H1 (cell line): ENCODE measurements at regions not wholly inside any gene's neighbourhood (a gene's known extent, or its start where the extent isn't known, plus 50 kb on each side); places are given as distances from the start of the nearest gene placed in this dataset.

Source experiments
- CTCF ChIA-PET: fragments of 300-600 bp; sonication (Branson Sonifier 250); formaldehyde crosslinking; loops from one replicate; lab custom pipeline; 2021; ENCODE audit not compliant: partially characterized antibody; lab: Charles Lee
- POLR2A ChIA-PET: fragments of 300-600 bp; sonication (Branson Sonifier 250); formaldehyde crosslinking; loops from one replicate; lab custom pipeline; 2021; ENCODE audit warnings: inconsistent platforms; ENCODE audit not compliant: partially characterized antibody; lab: Charles Lee
- DNase-seq, 2 experiments: peaks; one replicate each; pipeline versions ENCODE4 v3.0.0 to v3.0.0-alpha.2; 2010 to 2022; ENCODE audit warnings: low spot score in 2 of 2, low read depth in 1 of 2, mixed read lengths in 1 of 2
- FAIRE-seq: peaks from 2 replicates; lab custom pipeline; 2011; peaks lifted over from hg19 to GRCh38; lab: Jason Lieb, UNC
- H2AFZ ChIP-seq: 2 replicates; pipeline ENCODE4 v1.8.1; 2012; ENCODE audit warnings: low read length, inconsistent platforms
- H2AK5ac ChIP-seq: 2 replicates; pipeline ENCODE4 v1.6.1; 2013; ENCODE audit warnings: low read depth, low read length
- H2BK120ac ChIP-seq: replicated peaks from 2 replicates; pipeline ENCODE3; 2013; ENCODE audit warnings: low read depth, low read length, inconsistent platforms
- H2BK12ac ChIP-seq: 2 replicates; pipeline ENCODE4 v1.6.1; 2013; ENCODE audit warnings: low read depth, low read length
- H2BK15ac ChIP-seq: 2 replicates; pipeline ENCODE4 v1.6.1; 2013; ENCODE audit warnings: low read length
- H2BK20ac ChIP-seq: 2 replicates; pipeline ENCODE4 v1.6.1; 2013; ENCODE audit warnings: low read length
- H2BK5ac ChIP-seq: 2 replicates; pipeline ENCODE4 v1.6.1; 2013; ENCODE audit warnings: low read depth, low read length
- H3K14ac ChIP-seq: 2 replicates; pipeline ENCODE4 v1.6.1; 2013; ENCODE audit warnings: inconsistent platforms; ENCODE audit not compliant: insufficient read length
- H3K18ac ChIP-seq: 2 replicates; pipeline ENCODE4 v1.6.1; 2013; ENCODE audit warnings: low read length; ENCODE audit errors: extremely low read depth
- H3K23ac ChIP-seq: 2 replicates; pipeline ENCODE4 v1.6.1; 2013; ENCODE audit warnings: inconsistent platforms; ENCODE audit not compliant: insufficient read length
- H3K23me2 ChIP-seq: 2 replicates; pipeline ENCODE4 v1.6.1; 2013; ENCODE audit warnings: low read depth, low read length
- H3K27ac ChIP-seq: 2 replicates; pipeline ENCODE4 v1.6.1; 2011; ENCODE audit warnings: low read depth, low read length, inconsistent platforms
- H3K27me3 ChIP-seq, 4 experiments: replicated peaks in 1 of 4; 1 replicate in 1 of 4; 2 replicates in 3 of 4; pipeline versions ENCODE4 v1.6.1 to v1.8.1; 2011 to 2013; ENCODE audit warnings: low read length in 3 of 4, mild to moderate bottlenecking in 3 of 4, inconsistent platforms in 2 of 4, mixed read lengths in 2 of 4, moderate library complexity in 1 of 4; ENCODE audit not compliant: control insufficient read depth in 3 of 4, insufficient read depth in 3 of 4; ENCODE audit errors: extremely low read depth in 1 of 4
- H3K36me3 ChIP-seq, 4 experiments: 2 replicates each; pipeline versions ENCODE4 v1.6.1 to v1.8.1; 2011 to 2013; ENCODE audit warnings: mild to moderate bottlenecking in 4 of 4, low read length in 3 of 4, moderate library complexity in 2 of 4, control low read depth in 1 of 4, inconsistent platforms in 1 of 4; ENCODE audit not compliant: insufficient read depth in 4 of 4, control insufficient read depth in 2 of 4
- H3K4ac ChIP-seq: replicated peaks from 2 replicates; pipeline ENCODE3; 2013; ENCODE audit warnings: low read length, low read depth, mixed read lengths, inconsistent platforms; ENCODE audit not compliant: insufficient read length
- H3K4me1 ChIP-seq, 4 experiments: replicated peaks in 1 of 4; 1 replicate in 1 of 4; 2 replicates in 3 of 4; pipeline versions ENCODE4 v1.6.1 to v1.8.1; 2011 to 2013; ENCODE audit warnings: low read length in 3 of 4, inconsistent platforms in 2 of 4, mixed read lengths in 1 of 4; ENCODE audit not compliant: insufficient read depth in 4 of 4, control insufficient read depth in 3 of 4
- H3K4me2 ChIP-seq, 2 experiments: 2 replicates each; pipeline versions ENCODE4 v1.6.1 to v1.8.1; 2011 to 2013; ENCODE audit warnings: low read depth in 2 of 2, low read length in 2 of 2, control low read depth in 1 of 2, inconsistent platforms in 1 of 2, mild to moderate bottlenecking in 1 of 2; ENCODE audit not compliant: insufficient read depth in 1 of 2
- H3K4me3 ChIP-seq, 4 experiments: fragments of 200-600, 300-600 bp in 1 of 4; sonication (generic), shearing (Covaris generic), sonication (Bioruptor Twin) in 1 of 4; 2 replicates each; pipeline versions ENCODE4 v1.5.1 to v1.8.1; 2011 to 2016; ENCODE audit warnings: low read length in 4 of 4, low read depth in 3 of 4, control low read depth in 2 of 4, inconsistent platforms in 2 of 4, mild to moderate bottlenecking in 2 of 4, mixed read lengths in 1 of 4, moderate library complexity in 1 of 4; ENCODE audit not compliant: insufficient read depth in 2 of 4; ENCODE audit errors: extremely low read depth in 1 of 4
- H3K56ac ChIP-seq: replicated peaks from 2 replicates; pipeline ENCODE3; 2013; ENCODE audit warnings: low read depth, mild to moderate bottlenecking, mixed read lengths, low read length, inconsistent platforms; ENCODE audit not compliant: insufficient read length
- H3K79me1 ChIP-seq: 2 replicates; pipeline ENCODE4 v1.6.1; 2013; ENCODE audit warnings: low read depth, low read length, control low read depth
- H3K79me2 ChIP-seq, 2 experiments: 2 replicates each; pipeline versions ENCODE4 v1.6.1 to v1.8.1; 2012 to 2013; ENCODE audit warnings: low read length in 2 of 2, mild to moderate bottlenecking in 2 of 2, inconsistent platforms in 1 of 2; ENCODE audit not compliant: insufficient read depth in 2 of 2, control insufficient read depth in 1 of 2
- H3K9ac ChIP-seq, 4 experiments: replicated peaks in 1 of 4; 1 replicate in 1 of 4; 2 replicates in 3 of 4; pipeline versions ENCODE4 v1.6.1 to v1.8.1; 2011 to 2013; ENCODE audit warnings: low read depth in 3 of 4, low read length in 3 of 4, control low read depth in 2 of 4, mild to moderate bottlenecking in 2 of 4, moderate library complexity in 2 of 4, inconsistent platforms in 1 of 4; ENCODE audit errors: extremely low read depth in 1 of 4
- H3K9me3 ChIP-seq, 2 experiments: 2 replicates each; pipeline versions ENCODE4 v1.6.1 to v1.8.1; 2012 to 2013; ENCODE audit warnings: mild to moderate bottlenecking in 2 of 2, moderate library complexity in 2 of 2, control low read depth in 1 of 2, inconsistent platforms in 1 of 2, low read depth in 1 of 2, low read length in 1 of 2, mixed read lengths in 1 of 2; ENCODE audit not compliant: insufficient read depth in 2 of 2
- H4K20me1 ChIP-seq, 2 experiments: replicated peaks in 1 of 2; 2 replicates each; pipeline versions ENCODE3 to v1.8.1; 2011 to 2013; ENCODE audit warnings: inconsistent platforms in 2 of 2, low read length in 2 of 2, mild to moderate bottlenecking in 1 of 2; ENCODE audit not compliant: insufficient read depth in 2 of 2, control insufficient read depth in 1 of 2
- H4K5ac ChIP-seq: 2 replicates; pipeline ENCODE4 v1.6.1; 2013; ENCODE audit warnings: low read length, low read depth, mixed read lengths, inconsistent platforms; ENCODE audit not compliant: insufficient read length
- H4K8ac ChIP-seq: 2 replicates; pipeline ENCODE4 v1.8.0; 2013; ENCODE audit warnings: mild to moderate bottlenecking, moderate library complexity, low read length, inconsistent platforms; ENCODE audit not compliant: insufficient read depth; ENCODE audit errors: extremely low read depth
- H4K91ac ChIP-seq: replicated peaks from 2 replicates; pipeline ENCODE3; 2013; ENCODE audit warnings: low read length, mixed read lengths, inconsistent platforms; ENCODE audit not compliant: insufficient read length
- CHD2 ChIP-seq: IDR thresholded peaks from 2 replicates; pipeline ENCODE4 v1.6.1; 2012; ENCODE audit warnings: low read length, improper control_type of control experiment
- FOSL1 ChIP-seq: IDR thresholded peaks from 2 replicates; pipeline ENCODE4 v1.6.1; 2011; ENCODE audit warnings: mild to moderate bottlenecking, low read depth, low read length, moderate library complexity; ENCODE audit not compliant: insufficient read depth
- GABPA ChIP-seq: IDR thresholded peaks from 2 replicates; pipeline ENCODE4 v1.6.1; 2011; ENCODE audit warnings: mild to moderate bottlenecking, low read length, moderate library complexity, borderline replicate concordance; ENCODE audit not compliant: insufficient read depth
- NRF1 ChIP-seq: IDR thresholded peaks from 2 replicates; pipeline ENCODE4 v1.6.1; 2011; ENCODE audit warnings: mild to moderate bottlenecking, low read depth, low read length, improper control_type of control experiment
- PHF8 ChIP-seq: fragments of 200-600 bp; sonication (generic); conservative IDR thresholded peaks from 2 replicates; pipeline ENCODE4 v1.7.1; 2012; ENCODE audit warnings: low read depth, mild to moderate bottlenecking, inconsistent platforms, low read length, moderate library complexity
- POLR2AphosphoS5 ChIP-seq: IDR thresholded peaks from 2 replicates; pipeline ENCODE4 v1.6.1; 2011; ENCODE audit warnings: low read depth, low read length
- RNF2 ChIP-seq: fragments of 200-900, 300-1000 bp; sonication (generic); IDR thresholded peaks from 2 replicates; pipeline ENCODE4 v1.7.1; 2016; ENCODE audit warnings: borderline replicate concordance, low read depth, mild to moderate bottlenecking, antibody characterized with exemption, low read length; ENCODE audit not compliant: poor library complexity, severe bottlenecking; ENCODE audit errors: missing control alignments
- SIN3A ChIP-seq, 2 experiments: IDR thresholded peaks in 1 of 2; conservative IDR thresholded peaks in 1 of 2; 2 replicates each; pipeline ENCODE4 v1.6.1; 2011 to 2012; ENCODE audit warnings: low read length in 2 of 2, improper control_type of control experiment in 1 of 2, low read depth in 1 of 2, mild to moderate bottlenecking in 1 of 2
- SIX5 ChIP-seq: IDR thresholded peaks from 2 replicates; pipeline ENCODE4 v1.6.1; 2011; ENCODE audit warnings: mild to moderate bottlenecking, low read depth, low read length
- SRF ChIP-seq: IDR thresholded peaks from 2 replicates; pipeline ENCODE4 v1.6.1; 2011; ENCODE audit warnings: mild to moderate bottlenecking, low read depth, low read length, moderate library complexity
- SUZ12 ChIP-seq: fragments of 200-600 bp; sonication (generic); IDR thresholded peaks from 2 replicates; pipeline ENCODE4 v1.6.1; 2012; ENCODE audit warnings: mild to moderate bottlenecking, inconsistent platforms, low read length, moderate library complexity, mixed read lengths
- TAF7 ChIP-seq: optimal IDR thresholded peaks from 2 replicates; pipeline ENCODE3; 2011; ENCODE audit warnings: low read depth, mild to moderate bottlenecking, inconsistent platforms, low read length, moderate library complexity, borderline replicate concordance
- ZNF274 ChIP-seq: IDR thresholded peaks from 2 replicates; pipeline ENCODE4 v1.7.0; 2012; ENCODE audit warnings: low read length, borderline replicate concordance; ENCODE audit errors: extremely low read depth
- WGBS, 2 experiments: shearing (Covaris generic) in 1 of 2; methylation state at CpG; one replicate each; pipeline versions ENCODE4 v1.1.6 to v1.1.7; 2013 to 2015; ENCODE audit warnings: low lambda C conversion rate in 2 of 2, mixed read lengths in 2 of 2, inconsistent platforms in 1 of 2, low coverage in 1 of 2, missing lambda C conversion rate in 1 of 2; ENCODE audit not compliant: insufficient replicate concordance in 2 of 2, insufficient coverage in 1 of 2, insufficient read length in 1 of 2; ENCODE audit errors: extremely low coverage in 1 of 2, missing lambda C conversion rate in 1 of 2; 5-methylcytosine and 5-hydroxymethylcytosine counted together
- TF ChIP-seq, protein P1 (sequence below): IDR thresholded peaks from 2 replicates; pipeline ENCODE4 v1.6.1; 2011; ENCODE audit warnings: low read depth, mild to moderate bottlenecking, low read length; ENCODE audit not compliant: insufficient read depth

DNA sequence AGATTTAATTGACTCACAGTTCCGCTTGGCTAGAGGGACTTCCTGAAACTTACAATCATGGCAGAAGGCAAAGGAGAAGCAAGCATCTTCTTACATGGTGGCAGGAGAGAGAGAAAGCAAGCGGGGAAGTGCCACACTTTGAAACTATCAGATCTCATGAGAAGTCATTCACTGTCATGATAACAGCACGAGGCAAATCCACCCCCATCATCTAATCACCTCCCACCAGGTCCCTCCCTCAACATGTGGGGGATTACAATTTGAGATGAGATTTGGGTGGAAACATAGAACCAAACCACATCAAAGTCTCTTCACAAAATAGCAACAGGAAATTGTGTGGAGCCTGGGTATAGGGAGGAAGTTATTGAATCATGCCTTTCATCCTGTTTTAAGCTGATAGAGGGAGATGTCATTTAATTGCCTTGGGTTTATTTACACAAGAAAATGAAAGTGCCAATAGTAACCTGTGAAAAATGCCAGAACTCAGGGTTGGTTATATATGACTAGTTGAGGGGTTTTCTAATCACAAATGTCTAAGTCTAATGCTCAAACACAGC is 624.8 kb upstream of the LMCD1 start:
- H3K4me2 ChIP-seq: no peak overlapping the region
- no peak overlapping the region for H3K23ac ChIP-seq
- no peaks in the 10 kb centered on the region for H4K20me1 ChIP-seq
- H3K14ac ChIP-seq: no peak overlapping the region
- H3K23me2 ChIP-seq: no peaks in the 10 kb centered on the region
- WGBS, 2 experiments: 89% methylated on average over 3 of the region's 3 CpGs; no CpG with 5 or more reads in 1 of the 2 experiments
- no peaks in the 10 kb centered on the region for H3K36me3 ChIP-seq
- H4K91ac ChIP-seq: no peak overlapping the region
- no peak overlapping the region for H2BK15ac ChIP-seq
- no peak overlapping the region for H4K5ac ChIP-seq
- H3K9me3 ChIP-seq: no peaks in the 10 kb centered on the region
- no peak overlapping the region for H3K4ac ChIP-seq
- ChIA-PET POLR2A (no interaction called here), CTCF (no interaction called here)
- DNase-seq: no peak
- H4K8ac ChIP-seq: no peak overlapping the region
- no peak overlapping the region for H2AK5ac ChIP-seq
- no peak overlapping the region for H3K4me3 ChIP-seq
- no peak for FAIRE-seq
- no peaks in the 10 kb centered on the region for H3K4me1 ChIP-seq
- H2AFZ ChIP-seq: no peak overlapping the region
- H3K18ac ChIP-seq: no peak overlapping the region
- H2BK12ac ChIP-seq: no peak overlapping the region
- no peak overlapping the region for H3K56ac ChIP-seq
- no peak overlapping the region for H3K9ac ChIP-seq
- no peaks in the 10 kb centered on the region for H3K79me2 ChIP-seq
- no peak overlapping the region for H2BK5ac ChIP-seq
- H3K27ac ChIP-seq: no peak overlapping the region
- H3K27me3 ChIP-seq: no peaks in the 10 kb centered on the region
- H2BK120ac ChIP-seq: no peak overlapping the region
- no peak overlapping the region for H2BK20ac ChIP-seq
- no peaks in the 10 kb centered on the region for H3K79me1 ChIP-seq
- no peak for TF ChIP-seq GABPA
- no peak for TF ChIP-seq RNF2
- TF ChIP-seq TAF7: no peak
- TF ChIP-seq ZNF274: no peak
- TF ChIP-seq SUZ12: no peak
- no peak for TF ChIP-seq POLR2AphosphoS5
- TF ChIP-seq PHF8: no peak
- no peak for TF ChIP-seq SIX5
- TF ChIP-seq CHD2: no peak
- TF ChIP-seq, protein P1, sequence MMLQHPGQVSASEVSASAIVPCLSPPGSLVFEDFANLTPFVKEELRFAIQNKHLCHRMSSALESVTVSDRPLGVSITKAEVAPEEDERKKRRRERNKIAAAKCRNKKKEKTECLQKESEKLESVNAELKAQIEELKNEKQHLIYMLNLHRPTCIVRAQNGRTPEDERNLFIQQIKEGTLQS: no peak
- no peak for TF ChIP-seq SRF
- no peak for TF ChIP-seq NRF1
- TF ChIP-seq SIN3A (conservative IDR thresholded peaks at IDR 0.05 in 1 of 2, IDR thresholded peaks at IDR 0.05 in 1 of 2; ENCODE audit: low read depth in 1 of 2, low read length in 2 of 2): no peak
- no peak for TF ChIP-seq FOSL1
